NCI-H82 treated with DMSO at 0.1 percent for 48 hours (cell line): ENCODE measurements at regions not wholly inside any gene's neighbourhood (a gene's known extent, or its start where the extent isn't known, plus 50 kb on each side); places are given as distances from the start of the nearest gene placed in this dataset.
A peak's percentile ranks its signal among the peaks of the same experiment; 100 is the strongest.
"Not testable (repeated sequence)": the region's sequence is repeated elsewhere in the genome, so short reads cannot be mapped to it uniquely, and the experiment has no call there.

Experiments
- DNase-seq: peaks from one replicate; lab custom pipeline; 2025; ENCODE audit not compliant: unreplicated experiment; lab: John Stamatoyannopoulos, UW

GRCh38 chrX:122270809-122271494, 913.1 kb upstream of the GRIA3 start:
- no peak for DNase-seq

- DNase-seq, result peak; percentile 10
These were observed 912.1 kb upstream of the GRIA3 start for GRCh38 chrX:122272011-122272410.

GRCh38 chrX:122279746-122280145, 904.3 kb upstream of the GRIA3 start:
- no peak for DNase-seq

GRCh38 chrX:122299822-122300221, 884.3 kb upstream of the GRIA3 start:
- DNase-seq, result not testable (repeated sequence)

- no peak for DNase-seq
These were observed 882.6 kb upstream of the GRIA3 start for GRCh38 chrX:122301491-122301890.

GRCh38 chrX:122303761-122304160, 880.3 kb upstream of the GRIA3 start:
- DNase-seq, result no peak

- DNase-seq, result no peak
These were observed 839.3 kb upstream of the GRIA3 start for GRCh38 chrX:122344816-122345215.

GRCh38 chrX:122363112-122363795, 820.8 kb upstream of the GRIA3 start:
- no peak for DNase-seq

GRCh38 chrX:122375533-122375932, 808.5 kb upstream of the GRIA3 start:
- DNase-seq, result not testable (repeated sequence)

- DNase-seq, result no peak
These were observed 795.1 kb upstream of the GRIA3 start for GRCh38 chrX:122389005-122389404.

GRCh38 chrX:122418758-122419157, 765.3 kb upstream of the GRIA3 start:
- DNase-seq, result no peak

- DNase-seq, result no peak
These were observed 762.5 kb upstream of the GRIA3 start for GRCh38 chrX:122421434-122422121.

GRCh38 chrX:122422547-122422946, 761.5 kb upstream of the GRIA3 start:
- DNase-seq, result no peak

- DNase-seq, result no peak
These were observed 749.1 kb upstream of the GRIA3 start for GRCh38 chrX:122434942-122435341.

GRCh38 chrX:122439831-122440230, 744.2 kb upstream of the GRIA3 start:
- DNase-seq, result no peak

GRCh38 chrX:122440832-122441231, 743.2 kb upstream of the GRIA3 start:
- DNase-seq, result no peak

GRCh38 chrX:122441451-122441850, 742.6 kb upstream of the GRIA3 start:
- DNase-seq, result no peak

GRCh38 chrX:122445466-122445865, 738.6 kb upstream of the GRIA3 start:
- DNase-seq, result no peak

GRCh38 chrX:122464341-122464740, 719.7 kb upstream of the GRIA3 start:
- no peak for DNase-seq

GRCh38 chrX:122475306-122475705, 708.8 kb upstream of the GRIA3 start:
- no peak for DNase-seq

GRCh38 chrX:122500556-122500955, 683.5 kb upstream of the GRIA3 start:
- DNase-seq, result no peak

- DNase-seq, result no peak
These were observed 682.4 kb upstream of the GRIA3 start for GRCh38 chrX:122501652-122502051.
